ENCODE measurements at regions not wholly inside any gene's neighbourhood (a gene's known extent, or its start where the extent isn't known, plus 50 kb on each side); places are given as distances from the start of the nearest gene placed in this dataset.

- TF ChIP-seq CTCF (IDR thresholded peaks at IDR 0.05 in 4 of 5, conservative IDR thresholded peaks at IDR 0.05 in 1 of 5) (no peak), POLR2A (IDR thresholded peaks at IDR 0.05) (no peak)
- no peaks in the 10 kb centered on the region for H3K9me3 ChIP-seq
- no peak overlapping the region for H3K27ac ChIP-seq
- no peak for ATAC-seq
- H3K4me1 ChIP-seq, result no peaks in the 10 kb centered on the region
- no peaks in the 10 kb centered on the region for H3K36me3 ChIP-seq
- in situ Hi-C loops (cut with MboI; ENCODE audit: low sequenced_read_pairs in 4 of 4), result no loop called here
- H3K4me3 ChIP-seq, result no peak overlapping the region
- intact Hi-C loops (cut with DNase I; ENCODE audit: low total_unique reads), result no loop called here
- no peak for DNase-seq
- no peaks in the 10 kb centered on the region for H3K27me3 ChIP-seq
Observed at GRCh38 chr3:118207271-118207670, 827.4 kb downstream of the IGSF11 start.

GRCh38 chr3:118208642-118209041, 826.0 kb downstream of the IGSF11 start:
- in situ Hi-C loops (cut with MboI; ENCODE audit: low sequenced_read_pairs in 4 of 4) (no loop called here), intact Hi-C loops (cut with DNase I; ENCODE audit: low total_unique reads) (no loop called here)
- Histone ChIP-seq H3K27me3 (no peaks in the 10 kb centered on the region), H3K27ac (no peak overlapping the region), H3K36me3 (no peaks in the 10 kb centered on the region), H3K9me3 (no peaks in the 10 kb centered on the region), H3K4me1 (no peaks in the 10 kb centered on the region), H3K4me3 (no peak overlapping the region)
- TF ChIP-seq POLR2A (IDR thresholded peaks at IDR 0.05) (no peak), CTCF (IDR thresholded peaks at IDR 0.05 in 4 of 5, conservative IDR thresholded peaks at IDR 0.05 in 1 of 5) (no peak)
- ATAC-seq (no peak), DNase-seq (no peak)

GRCh38 chr3:118213892-118214291, 820.8 kb downstream of the IGSF11 start:
- ATAC-seq, result no peak
- Histone ChIP-seq H3K36me3 (no peaks in the 10 kb centered on the region), H3K9me3 (no peaks in the 10 kb centered on the region), H3K27ac (no peak overlapping the region), H3K4me1 (no peaks in the 10 kb centered on the region), H3K27me3 (no peaks in the 10 kb centered on the region), H3K4me3 (no peak overlapping the region)
- no peak for TF ChIP-seq CTCF (IDR thresholded peaks at IDR 0.05 in 4 of 5, conservative IDR thresholded peaks at IDR 0.05 in 1 of 5)
- intact Hi-C loops (cut with DNase I; ENCODE audit: low total_unique reads) (no loop called here), in situ Hi-C loops (cut with MboI; ENCODE audit: low sequenced_read_pairs in 4 of 4) (no loop called here)
- no peak for DNase-seq

GRCh38 chr3:118226206-118226605, 808.4 kb downstream of the IGSF11 start:
- Histone ChIP-seq H3K4me3 (no peak overlapping the region), H3K27ac (no peak overlapping the region), H3K27me3 (no peaks in the 10 kb centered on the region), H3K36me3 (no peaks in the 10 kb centered on the region), H3K4me1 (no peaks in the 10 kb centered on the region), H3K9me3 (no peaks in the 10 kb centered on the region)
- in situ Hi-C loops (cut with MboI; ENCODE audit: low sequenced_read_pairs in 4 of 4) (no loop called here), intact Hi-C loops (cut with DNase I; ENCODE audit: low total_unique reads) (no loop called here)
- no peak for TF ChIP-seq POLR2A (IDR thresholded peaks at IDR 0.05)
- TF ChIP-seq CTCF (IDR thresholded peaks at IDR 0.05 in 4 of 5, conservative IDR thresholded peaks at IDR 0.05 in 1 of 5), result no peak
- ATAC-seq (no peak), DNase-seq (no peak)

- DNase-seq (no peak), ATAC-seq (no peak)
- no peaks in the 10 kb centered on the region for H3K27me3 ChIP-seq
- intact Hi-C loops (cut with DNase I; ENCODE audit: low total_unique reads) (no loop called here), in situ Hi-C loops (cut with MboI; ENCODE audit: low sequenced_read_pairs in 4 of 4) (no loop called here)
- no peak overlapping the region for H3K4me3 ChIP-seq
- no peaks in the 10 kb centered on the region for H3K9me3 ChIP-seq
- H3K27ac ChIP-seq, result no peak overlapping the region
- H3K4me1 ChIP-seq, result no peaks in the 10 kb centered on the region
- no peaks in the 10 kb centered on the region for H3K36me3 ChIP-seq
- no peak for TF ChIP-seq CTCF (IDR thresholded peaks at IDR 0.05 in 4 of 5, conservative IDR thresholded peaks at IDR 0.05 in 1 of 5)
- no peak for TF ChIP-seq POLR2A (IDR thresholded peaks at IDR 0.05)
Observed at GRCh38 chr3:118227191-118227590, 807.5 kb downstream of the IGSF11 start.

All from gastrocnemius medialis (tissue), 4 donors.